ENCODE measurements at regions not wholly inside any gene's neighbourhood (a gene's known extent, or its start where the extent isn't known, plus 50 kb on each side); places are given as distances from the start of the nearest gene placed in this dataset.

DNA sequence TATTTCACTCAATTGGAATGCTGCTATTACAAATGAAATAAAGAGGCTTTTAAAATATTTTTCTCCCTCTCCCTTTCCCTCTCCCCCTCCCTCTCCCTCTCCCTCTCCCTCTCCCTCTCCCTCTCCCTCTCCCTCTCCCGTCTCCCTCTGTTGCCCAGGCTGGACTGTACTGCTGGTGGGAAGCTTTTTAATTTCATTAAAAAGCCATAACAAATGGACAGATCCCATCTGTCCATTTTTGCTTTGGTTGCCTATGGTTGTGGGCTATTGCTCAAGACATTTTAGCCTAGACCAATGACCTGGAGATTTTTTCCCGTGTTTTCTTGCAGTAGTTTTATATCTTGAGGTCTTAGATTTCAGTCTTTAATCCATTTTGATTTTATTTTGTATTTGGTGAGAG, 107.2 kb upstream of the LRRC3B start:
- no peak for DNase-seq

GRCh38 chr3:26521261-26521660, 101.3 kb upstream of the LRRC3B start:
- DNase-seq, result no peak

- no peak for DNase-seq
These were observed 99.7 kb upstream of the LRRC3B start for GRCh38 chr3:26522919-26523318.

GRCh38 chr3:26525013-26525412, 97.6 kb upstream of the LRRC3B start:
- no peak for DNase-seq

- no peak for DNase-seq
These were observed 87.4 kb upstream of the LRRC3B start for GRCh38 chr3:26535151-26535550.

- DNase-seq, result no peak
These were observed 85.6 kb upstream of the LRRC3B start for GRCh38 chr3:26536955-26537354.

- no peak for DNase-seq
These were observed 72.2 kb upstream of the LRRC3B start for GRCh38 chr3:26550413-26550812.

- DNase-seq, result no peak
These were observed 65.9 kb upstream of the LRRC3B start for GRCh38 chr3:26556637-26557036.

- no peak for DNase-seq
These were observed 64.3 kb upstream of the LRRC3B start for GRCh38 chr3:26558257-26558656.

DNA sequence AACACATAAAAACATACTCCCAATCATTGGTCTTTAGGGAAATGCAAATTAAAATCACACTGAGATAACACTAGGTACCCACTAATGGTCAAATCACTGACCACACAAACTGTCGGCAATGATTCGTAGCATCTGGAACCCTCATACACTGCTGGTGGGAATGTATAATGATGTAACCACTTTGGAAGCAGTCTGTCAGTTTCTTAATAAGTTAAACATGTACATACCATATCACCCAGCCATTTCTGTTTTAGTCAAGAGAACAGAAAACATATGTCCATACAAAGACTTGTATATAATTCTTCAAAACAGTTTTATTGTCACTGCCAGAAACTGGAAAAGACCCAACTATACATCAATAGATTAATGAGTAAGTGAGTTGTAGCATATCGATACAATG, 63.3 kb upstream of the LRRC3B start:
- no peak for DNase-seq

GRCh38 chr3:26560081-26560480, 62.5 kb upstream of the LRRC3B start:
- DNase-seq, result no peak

GRCh38 chr3:26562021-26562768, 60.4 kb upstream of the LRRC3B start:
- DNase-seq, result no peak

Measured in nucleus accumbens (tissue), 56 donors.